Fibroblast of the aortic adventitia (primary cell): ENCODE measurements at regions not wholly inside any gene's neighbourhood (a gene's known extent, or its start where the extent isn't known, plus 50 kb on each side); places are given as distances from the start of the nearest gene placed in this dataset.
"Not testable (repeated sequence)": the region's sequence is repeated elsewhere in the genome, so short reads cannot be mapped to it uniquely, and the experiment has no call there.

Experiments
- DNase-seq: peaks from one replicate; pipeline ENCODE4 v3.0.0-alpha.2; 2010; ENCODE audit warnings: low read depth
- H3K4me3 ChIP-seq: 2 replicates; pipeline ENCODE4 v1.5.1; 2011; ENCODE audit warnings: low read depth, mild to moderate bottlenecking, control low read depth, low read length, moderate library complexity
- TF ChIP-seq, protein P1 (sequence below): IDR thresholded peaks from 2 replicates; pipeline ENCODE4 v1.5.1; 2011; ENCODE audit warnings: mild to moderate bottlenecking, low read length, control low read depth, inconsistent platforms; ENCODE audit not compliant: insufficient read depth

DNA sequence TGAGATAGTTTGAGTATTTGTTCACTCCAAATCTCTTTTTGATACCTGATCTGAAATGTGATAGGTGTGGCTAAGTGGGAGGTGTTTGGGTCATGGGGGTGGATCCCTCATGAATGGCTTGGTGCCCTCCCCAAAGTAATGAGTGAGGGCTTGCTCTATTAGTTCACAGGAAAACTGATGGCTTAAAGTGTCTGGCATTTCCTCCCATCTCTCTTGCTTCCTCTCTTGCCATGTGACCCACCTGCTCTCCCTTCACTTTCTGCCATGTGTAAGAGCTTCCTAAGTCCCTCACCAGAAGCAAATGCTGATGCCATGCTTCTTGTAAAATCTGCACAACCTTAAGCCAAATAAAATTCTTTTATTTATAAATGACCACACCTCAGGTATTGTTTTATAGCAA, 61.1 kb downstream of the MAD2L1 start:
- DNase-seq = no peak
- TF ChIP-seq, protein P1, sequence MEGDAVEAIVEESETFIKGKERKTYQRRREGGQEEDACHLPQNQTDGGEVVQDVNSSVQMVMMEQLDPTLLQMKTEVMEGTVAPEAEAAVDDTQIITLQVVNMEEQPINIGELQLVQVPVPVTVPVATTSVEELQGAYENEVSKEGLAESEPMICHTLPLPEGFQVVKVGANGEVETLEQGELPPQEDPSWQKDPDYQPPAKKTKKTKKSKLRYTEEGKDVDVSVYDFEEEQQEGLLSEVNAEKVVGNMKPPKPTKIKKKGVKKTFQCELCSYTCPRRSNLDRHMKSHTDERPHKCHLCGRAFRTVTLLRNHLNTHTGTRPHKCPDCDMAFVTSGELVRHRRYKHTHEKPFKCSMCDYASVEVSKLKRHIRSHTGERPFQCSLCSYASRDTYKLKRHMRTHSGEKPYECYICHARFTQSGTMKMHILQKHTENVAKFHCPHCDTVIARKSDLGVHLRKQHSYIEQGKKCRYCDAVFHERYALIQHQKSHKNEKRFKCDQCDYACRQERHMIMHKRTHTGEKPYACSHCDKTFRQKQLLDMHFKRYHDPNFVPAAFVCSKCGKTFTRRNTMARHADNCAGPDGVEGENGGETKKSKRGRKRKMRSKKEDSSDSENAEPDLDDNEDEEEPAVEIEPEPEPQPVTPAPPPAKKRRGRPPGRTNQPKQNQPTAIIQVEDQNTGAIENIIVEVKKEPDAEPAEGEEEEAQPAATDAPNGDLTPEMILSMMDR = no peak
- no peak overlapping the region for H3K4me3 ChIP-seq

DNA sequence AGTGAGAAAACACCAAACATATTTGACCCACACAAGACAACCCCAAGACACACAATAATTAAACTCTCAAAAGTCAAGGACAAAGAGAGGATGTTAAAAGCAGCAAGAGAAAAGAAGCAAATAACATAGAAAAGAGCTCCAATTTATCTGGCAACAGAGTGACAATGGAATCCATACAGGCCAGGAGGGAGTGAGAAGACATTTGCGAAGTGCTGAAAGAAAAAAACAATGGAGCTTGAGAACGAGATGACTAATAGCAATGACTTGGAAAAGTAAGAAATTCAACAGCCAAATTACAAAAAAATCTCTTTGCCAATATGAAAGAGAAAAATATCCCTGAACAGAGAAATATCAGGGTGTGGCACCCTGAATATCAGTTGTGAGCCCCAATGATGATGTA, 61.6 kb downstream of the MAD2L1 start:
- peak; percentile 75 for DNase-seq
- no peak overlapping the region for H3K4me3 ChIP-seq
- TF ChIP-seq, protein P1 = no peak

DNA sequence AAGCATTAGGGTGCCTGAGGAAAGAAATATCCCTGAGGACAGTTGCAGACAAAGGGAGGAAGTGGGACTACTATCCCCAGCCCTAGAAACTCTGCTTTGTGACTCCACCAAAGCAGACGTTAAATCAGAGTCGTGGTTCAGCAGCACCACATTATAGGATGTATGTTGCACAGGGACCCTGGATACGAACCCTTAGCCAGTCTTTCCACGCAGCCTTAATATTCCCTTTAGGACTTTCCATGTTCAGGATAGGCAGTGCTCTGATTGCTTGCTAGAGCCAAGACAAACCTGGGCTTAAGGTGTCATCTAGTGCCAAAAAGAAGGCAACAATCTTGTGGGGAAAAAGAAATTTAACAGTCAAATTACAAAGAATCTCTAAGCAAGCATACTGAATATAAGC, 62.6 kb downstream of the MAD2L1 start:
- no peak overlapping the region for H3K4me3 ChIP-seq
- TF ChIP-seq, protein P1 = no peak
- no peak for DNase-seq

DNA sequence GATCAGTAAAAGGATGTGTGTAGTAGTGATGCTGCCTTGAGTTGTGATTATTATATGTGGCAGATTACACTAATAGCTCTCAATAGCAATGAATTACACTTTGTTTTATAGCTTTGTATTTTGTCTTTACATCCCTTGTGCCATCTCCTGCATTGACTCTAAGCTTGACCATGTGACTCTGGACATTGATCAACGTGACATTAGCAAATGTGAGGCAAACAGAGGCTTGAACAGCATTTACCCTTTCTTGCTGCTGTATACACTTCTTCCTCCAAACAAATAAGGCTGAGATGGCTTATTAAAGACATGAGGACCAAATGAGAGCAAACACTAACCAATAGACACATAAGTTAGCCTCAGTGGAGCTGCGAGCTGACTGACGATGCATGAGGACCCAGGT, 63.5 kb downstream of the MAD2L1 start:
- no peak overlapping the region for H3K4me3 ChIP-seq
- no peak for DNase-seq
- TF ChIP-seq, protein P1 = no peak

DNA sequence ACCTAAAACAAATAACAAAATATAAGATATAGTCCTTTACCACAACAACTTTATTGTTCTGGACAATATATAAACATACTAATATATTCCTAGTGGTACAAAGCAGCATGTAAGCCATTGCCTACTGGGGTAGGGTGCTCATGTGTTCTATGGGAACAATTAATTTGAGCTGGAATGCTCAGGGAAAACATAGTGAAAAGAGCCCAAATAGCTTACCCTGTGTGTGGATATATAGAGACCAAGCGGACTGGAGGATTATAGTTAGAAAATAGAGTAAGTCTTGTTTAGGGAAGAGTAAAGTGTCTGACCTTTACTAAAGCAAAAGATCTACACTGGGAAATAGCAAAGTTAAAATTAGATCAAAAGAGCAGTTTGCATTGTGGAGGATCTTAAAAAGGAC, 64.8 kb downstream of the MAD2L1 start:
- no peak overlapping the region for H3K4me3 ChIP-seq
- TF ChIP-seq, protein P1 = no peak
- no peak for DNase-seq

DNA sequence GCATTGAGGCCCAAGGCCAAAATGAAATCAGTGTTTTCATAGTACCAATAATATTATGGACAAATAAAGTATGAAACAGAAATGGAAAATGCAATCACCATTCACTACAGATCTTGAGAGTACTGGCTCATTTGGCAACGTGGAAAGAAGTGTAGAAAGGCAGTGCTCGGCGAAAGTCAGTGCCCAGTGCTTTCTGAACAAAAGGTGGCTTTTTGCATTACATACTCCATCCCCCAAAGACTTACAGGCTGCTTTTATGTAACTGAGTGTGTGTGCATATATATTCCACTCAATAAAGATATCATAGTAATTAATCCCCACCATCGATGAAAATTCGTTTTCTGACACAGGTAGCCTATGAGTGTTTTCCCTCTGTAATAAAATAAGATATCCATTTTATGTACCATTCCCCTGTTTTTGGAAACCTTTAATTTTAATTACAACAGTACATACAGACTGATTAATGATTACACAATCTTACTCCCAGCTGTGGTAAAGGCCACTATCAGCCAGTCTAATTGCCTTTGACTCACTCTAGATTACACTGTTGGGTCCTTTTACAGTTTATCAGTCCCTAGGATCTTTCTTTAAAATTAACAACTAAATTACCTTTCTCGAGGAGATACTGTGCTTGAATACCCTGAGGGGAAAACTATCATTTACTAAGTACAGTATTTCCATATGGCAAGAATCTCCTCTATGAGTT, 65.9 kb downstream of the MAD2L1 start:
- DNase-seq = no peak
- TF ChIP-seq, protein P1 = no peak
- H3K4me3 ChIP-seq = no peak overlapping the region

DNA sequence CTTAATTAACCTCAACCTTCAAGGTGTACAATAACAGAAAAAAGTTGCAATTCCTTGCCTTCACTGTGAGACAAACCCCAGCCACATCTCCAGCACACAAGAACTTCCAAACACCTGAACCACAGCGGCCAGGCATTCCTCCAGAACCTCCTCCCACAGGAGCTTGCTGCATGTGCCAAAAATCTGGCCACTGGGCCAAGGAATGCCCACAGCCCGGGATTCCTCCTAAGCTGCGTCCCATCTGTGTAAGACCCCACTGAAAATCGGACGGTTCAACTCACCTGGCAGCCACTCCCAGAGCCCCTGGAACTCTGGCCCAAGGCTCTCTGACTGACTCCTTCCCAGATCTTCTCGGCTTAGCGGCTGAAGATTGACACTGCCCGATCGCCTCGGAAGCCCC, 70.6 kb downstream of the MAD2L1 start:
- not testable (repeated sequence) for DNase-seq, H3K4me3 ChIP-seq
